ENCODE measurements at regions not wholly inside any gene's neighbourhood (a gene's known extent, or its start where the extent isn't known, plus 50 kb on each side); places are given as distances from the start of the nearest gene placed in this dataset.
"Not testable (repeated sequence)": the region's sequence is repeated elsewhere in the genome, so short reads cannot be mapped to it uniquely, and the experiment has no call there.

DNA sequence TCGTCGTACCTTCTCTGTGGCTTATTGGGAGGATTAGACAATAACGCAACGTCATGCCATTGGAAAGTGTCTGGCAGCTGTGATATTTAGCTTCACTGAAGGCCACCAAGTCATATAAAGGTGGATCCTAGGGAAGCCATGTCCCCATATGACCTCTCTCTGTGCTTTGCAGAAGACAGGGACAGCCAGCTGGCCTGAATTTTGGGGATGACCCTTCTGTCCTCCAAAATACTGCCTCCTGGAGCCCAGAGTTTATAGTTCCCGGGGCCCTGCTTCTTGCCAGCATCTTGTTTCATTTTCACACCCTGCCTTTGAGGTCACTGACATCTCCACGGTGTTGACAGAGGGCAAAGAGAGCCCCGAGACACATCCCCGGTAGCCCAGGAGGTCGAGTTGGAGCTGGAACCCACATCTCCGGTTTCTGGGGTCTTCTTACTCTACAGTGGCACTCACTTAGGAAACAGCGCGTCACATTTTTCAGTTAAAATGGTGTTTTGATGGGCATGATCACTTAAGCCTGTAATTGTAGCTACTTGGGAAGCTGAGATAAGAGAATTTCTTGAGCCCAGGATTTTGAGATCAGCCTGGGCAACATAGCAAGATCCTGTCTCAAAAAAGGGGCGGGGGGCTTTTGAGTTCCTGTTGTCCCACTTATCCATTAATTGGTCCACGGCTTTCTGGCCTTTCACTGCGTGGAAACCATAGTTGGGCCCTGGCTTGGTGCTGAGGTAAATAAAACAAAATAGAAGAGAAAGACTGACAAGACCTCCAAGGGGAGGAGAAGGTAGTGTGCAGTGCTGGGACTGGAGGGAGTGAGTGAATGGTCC lies 101.1 kb downstream of the DDX1 start:
- FAIRE-seq (no peak), DNase-seq (ENCODE audit: insufficient read length) (no peak)
- TF ChIP-seq TAF1 (IDR thresholded peaks at IDR 0.05; ENCODE audit: borderline replicate concordance, low read depth, low read length) = no peak
- TF ChIP-seq POLR2AphosphoS5 (IDR thresholded peaks at IDR 0.05; ENCODE audit: low read depth, low read length) = no peak
- TF ChIP-seq POLR2A (IDR thresholded peaks at IDR 0.05; ENCODE audit: low read depth, low read length) = no peak

DNA sequence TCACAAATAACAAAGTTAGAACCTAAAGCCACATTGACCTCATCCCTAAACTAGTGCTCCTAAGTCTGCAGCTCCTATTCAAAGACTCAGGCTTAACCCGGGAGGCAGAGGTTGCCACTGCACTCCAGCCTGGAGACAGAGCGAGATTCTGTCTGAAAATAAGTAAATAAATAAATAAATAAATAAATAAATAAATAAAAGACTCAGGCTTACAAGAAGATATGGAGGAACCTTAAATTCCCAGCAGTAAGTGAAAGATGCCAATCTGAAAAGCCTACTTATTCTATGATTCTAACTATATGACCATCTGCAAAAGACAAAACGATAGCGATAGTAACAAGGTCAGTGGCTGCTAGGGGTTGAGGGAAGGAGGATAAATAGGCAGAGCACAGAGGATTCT lies 101.7 kb downstream of the DDX1 start:
- DNase-seq (ENCODE audit: insufficient read length) = no peak
- FAIRE-seq = no peak
- no peak for TF ChIP-seq POLR2AphosphoS5 (IDR thresholded peaks at IDR 0.05; ENCODE audit: low read depth, low read length)
- no peak for TF ChIP-seq POLR2A (IDR thresholded peaks at IDR 0.05; ENCODE audit: low read depth, low read length)
- TF ChIP-seq TAF1 (IDR thresholded peaks at IDR 0.05; ENCODE audit: borderline replicate concordance, low read depth, low read length) = no peak

DNA sequence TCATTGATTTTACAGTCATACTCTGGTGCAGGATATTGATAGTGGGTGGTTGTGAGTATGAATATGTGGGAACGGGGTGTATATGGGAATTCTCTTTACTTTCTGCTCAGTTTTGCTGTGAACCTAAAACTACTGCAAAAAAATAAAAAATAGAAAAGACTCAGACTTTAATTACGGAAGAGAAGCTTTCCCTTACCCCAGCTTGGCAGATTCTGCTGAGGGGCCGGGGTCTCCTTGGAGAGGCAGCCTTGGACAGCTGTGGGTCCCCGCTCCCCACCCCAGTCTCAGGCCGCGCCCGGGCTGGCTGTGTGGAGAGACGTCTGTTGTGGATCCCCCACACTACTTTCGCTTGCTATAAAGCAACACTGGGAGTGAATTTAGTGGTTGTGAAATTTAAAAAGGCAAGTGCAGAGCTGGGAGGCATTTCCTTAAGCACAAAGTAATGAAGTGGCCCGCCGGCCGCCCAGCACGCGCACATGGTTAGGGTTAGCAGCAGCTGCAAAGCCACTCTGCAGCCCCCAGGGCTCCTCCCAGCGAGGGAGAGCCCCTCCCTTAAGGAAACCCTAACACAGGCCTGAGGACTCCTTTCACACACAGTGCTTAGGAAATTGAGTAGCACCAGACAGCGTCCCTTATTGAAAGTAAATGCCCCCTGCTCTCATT lies 102.4 kb downstream of the DDX1 start:
- DNase-seq (ENCODE audit: insufficient read length) (no peak), FAIRE-seq (no peak)
- TF ChIP-seq POLR2A (IDR thresholded peaks at IDR 0.05; ENCODE audit: low read depth, low read length) = no peak
- TF ChIP-seq POLR2AphosphoS5 (IDR thresholded peaks at IDR 0.05; ENCODE audit: low read depth, low read length) = no peak
- no peak for TF ChIP-seq TAF1 (IDR thresholded peaks at IDR 0.05; ENCODE audit: borderline replicate concordance, low read depth, low read length)

DNA sequence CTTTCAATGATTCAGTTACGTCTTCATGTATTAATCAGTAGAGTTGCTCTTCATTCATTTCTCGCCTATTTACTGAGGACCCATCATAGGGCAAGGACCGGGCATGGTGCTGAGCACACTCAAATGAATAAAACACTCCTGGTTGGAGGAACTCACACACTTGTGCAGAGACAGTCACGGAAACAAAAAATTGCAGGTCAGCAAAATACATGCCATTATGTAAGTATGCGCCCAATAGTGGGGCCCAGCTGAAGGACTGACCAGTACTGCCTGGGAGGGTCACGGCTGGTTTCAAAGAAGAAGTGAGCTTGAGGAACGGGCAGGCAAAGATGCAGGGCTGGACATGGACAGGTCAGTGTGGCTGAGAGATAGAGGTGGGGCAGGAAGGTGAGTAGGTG lies 102.9 kb downstream of the DDX1 start:
- no peak for FAIRE-seq
- TF ChIP-seq POLR2AphosphoS5 (IDR thresholded peaks at IDR 0.05; ENCODE audit: low read depth, low read length) (no peak), POLR2A (IDR thresholded peaks at IDR 0.05; ENCODE audit: low read depth, low read length) (no peak), TAF1 (IDR thresholded peaks at IDR 0.05; ENCODE audit: borderline replicate concordance, low read depth, low read length) (no peak)
- no peak for DNase-seq (ENCODE audit: insufficient read length)

DNA sequence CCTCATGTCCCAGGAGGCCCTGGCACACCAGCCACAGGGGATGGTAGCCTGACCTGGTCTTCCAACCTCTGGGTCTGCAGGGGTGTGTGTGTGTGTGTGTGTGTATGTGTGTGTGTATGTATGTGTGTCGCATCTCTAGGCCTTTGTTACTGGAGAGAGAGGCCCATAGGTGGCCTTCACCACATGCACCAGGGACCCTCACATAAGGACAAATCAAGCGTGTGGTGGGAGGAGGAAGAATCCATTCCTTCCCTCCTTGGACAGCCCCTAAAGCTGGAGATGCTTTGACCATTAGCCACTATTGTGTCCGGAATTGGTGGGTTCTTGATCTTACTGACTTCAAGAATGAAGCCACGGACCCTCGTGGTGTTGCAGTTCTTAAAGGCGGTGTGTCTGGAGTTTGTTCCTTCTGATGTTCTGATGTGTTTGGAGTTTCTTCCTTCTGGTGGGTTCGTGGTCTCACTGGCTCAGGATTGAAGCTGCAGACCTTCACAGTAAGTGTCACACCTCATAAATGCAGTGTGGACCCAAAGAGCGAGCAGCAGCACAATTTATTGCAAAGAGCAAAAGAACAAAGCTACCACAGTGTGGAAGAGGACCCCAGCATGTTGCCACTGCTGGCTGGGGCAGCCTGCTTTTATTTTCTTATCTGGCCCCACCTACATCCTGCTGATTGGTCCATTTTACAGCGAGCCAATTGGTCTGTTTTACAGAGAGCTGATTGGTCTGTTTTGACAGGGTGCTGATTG lies 104.1 kb downstream of the DDX1 start:
- TF ChIP-seq POLR2AphosphoS5 (IDR thresholded peaks at IDR 0.05; ENCODE audit: low read depth, low read length) = no peak
- no peak for TF ChIP-seq POLR2A (IDR thresholded peaks at IDR 0.05; ENCODE audit: low read depth, low read length)
- no peak for TF ChIP-seq TAF1 (IDR thresholded peaks at IDR 0.05; ENCODE audit: borderline replicate concordance, low read depth, low read length)
- DNase-seq (ENCODE audit: insufficient read length) (no peak), FAIRE-seq (no peak)

DNA sequence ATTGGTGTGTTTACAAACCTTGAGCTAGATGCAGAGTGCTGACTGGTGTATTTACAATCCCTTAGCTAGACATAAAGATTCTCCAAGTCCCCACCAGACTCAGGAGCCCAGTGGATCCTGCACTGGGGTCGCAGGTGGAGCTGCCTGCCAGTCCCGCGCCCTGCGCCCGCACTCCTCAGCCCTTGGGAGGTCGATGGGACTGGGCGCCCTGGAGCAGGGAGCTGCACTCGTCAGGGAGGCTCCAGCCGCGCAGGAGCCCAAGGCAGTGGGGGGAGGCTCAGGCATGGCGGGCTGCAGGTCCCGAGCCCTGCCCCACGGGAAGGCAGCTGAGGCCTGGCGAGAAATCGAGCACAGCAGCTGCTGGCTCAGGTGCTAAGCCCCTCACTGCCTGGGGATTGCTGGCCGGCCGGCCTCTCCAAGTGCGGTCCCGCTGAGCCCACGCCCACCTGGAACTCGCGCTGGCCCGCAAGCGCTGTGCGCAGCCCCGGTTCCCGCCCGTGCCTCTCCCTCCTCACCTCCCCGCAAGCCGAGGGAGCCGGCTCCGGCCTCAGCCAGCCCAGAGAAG lies 105.0 kb downstream of the DDX1 start:
- not testable (repeated sequence) for DNase-seq (ENCODE audit: insufficient read length); FAIRE-seq

DNA sequence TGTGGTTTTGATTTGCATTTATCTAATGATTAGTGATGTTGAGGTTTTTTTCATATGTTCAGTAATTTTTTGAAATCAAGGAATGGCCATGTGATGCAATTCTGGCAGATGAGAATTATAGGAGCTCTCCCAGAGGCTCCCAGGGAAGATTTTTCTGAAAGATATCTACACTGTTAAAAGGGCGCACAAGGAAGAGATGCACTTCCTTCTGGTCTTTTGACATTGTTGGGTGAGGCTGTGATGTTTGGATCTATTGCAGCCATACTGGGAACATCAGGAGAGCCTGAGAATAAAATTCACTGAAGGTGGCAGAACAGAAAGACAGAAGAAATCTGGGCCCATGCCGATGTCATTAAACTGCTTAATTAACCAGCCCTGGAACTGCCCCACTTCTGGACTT lies 108.5 kb downstream of the DDX1 start:
- no peak for FAIRE-seq
- no peak for DNase-seq (ENCODE audit: insufficient read length)
- TF ChIP-seq POLR2A (IDR thresholded peaks at IDR 0.05; ENCODE audit: low read depth, low read length) (no peak), TAF1 (IDR thresholded peaks at IDR 0.05; ENCODE audit: borderline replicate concordance, low read depth, low read length) (no peak), POLR2AphosphoS5 (IDR thresholded peaks at IDR 0.05; ENCODE audit: low read depth, low read length) (no peak)

DNA sequence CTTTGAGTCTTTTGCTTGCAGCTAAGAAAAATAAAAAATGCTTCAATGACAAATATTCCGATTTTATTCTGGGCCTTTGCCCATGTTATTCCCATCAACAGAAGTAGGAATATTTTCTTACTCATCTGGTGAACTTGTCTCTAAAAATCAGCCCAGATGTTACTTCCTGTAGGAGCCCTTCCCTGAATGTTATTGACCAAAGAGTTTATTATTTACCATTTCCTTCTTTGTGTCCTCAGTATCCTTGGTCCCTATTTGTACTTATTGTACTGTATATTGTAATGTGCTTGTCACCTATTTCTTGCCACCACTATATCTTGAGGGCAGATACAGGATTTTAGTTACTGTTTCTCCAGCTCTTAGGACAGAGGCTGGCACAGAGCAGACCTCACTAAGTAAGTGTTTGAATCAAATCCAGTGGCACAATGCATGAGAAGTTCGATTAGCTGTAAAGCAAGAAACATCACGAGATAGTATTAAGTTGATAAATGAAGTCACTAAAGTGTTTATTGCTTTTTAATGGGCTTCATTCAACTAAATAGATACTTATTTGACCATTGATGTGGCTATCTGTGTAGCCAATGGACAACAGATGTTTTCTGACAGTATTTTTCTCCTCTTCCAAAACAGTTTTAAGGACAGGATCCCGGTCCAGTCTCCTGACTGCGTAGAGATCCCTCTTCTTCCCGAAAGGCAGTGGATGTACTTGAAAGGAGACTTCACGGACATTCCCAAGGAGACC lies 109.1 kb downstream of the DDX1 start:
- FAIRE-seq (no peak), DNase-seq (ENCODE audit: insufficient read length) (no peak)
- TF ChIP-seq POLR2A (IDR thresholded peaks at IDR 0.05; ENCODE audit: low read depth, low read length) (no peak), TAF1 (IDR thresholded peaks at IDR 0.05; ENCODE audit: borderline replicate concordance, low read depth, low read length) (no peak), POLR2AphosphoS5 (IDR thresholded peaks at IDR 0.05; ENCODE audit: low read depth, low read length) (no peak)

DNA sequence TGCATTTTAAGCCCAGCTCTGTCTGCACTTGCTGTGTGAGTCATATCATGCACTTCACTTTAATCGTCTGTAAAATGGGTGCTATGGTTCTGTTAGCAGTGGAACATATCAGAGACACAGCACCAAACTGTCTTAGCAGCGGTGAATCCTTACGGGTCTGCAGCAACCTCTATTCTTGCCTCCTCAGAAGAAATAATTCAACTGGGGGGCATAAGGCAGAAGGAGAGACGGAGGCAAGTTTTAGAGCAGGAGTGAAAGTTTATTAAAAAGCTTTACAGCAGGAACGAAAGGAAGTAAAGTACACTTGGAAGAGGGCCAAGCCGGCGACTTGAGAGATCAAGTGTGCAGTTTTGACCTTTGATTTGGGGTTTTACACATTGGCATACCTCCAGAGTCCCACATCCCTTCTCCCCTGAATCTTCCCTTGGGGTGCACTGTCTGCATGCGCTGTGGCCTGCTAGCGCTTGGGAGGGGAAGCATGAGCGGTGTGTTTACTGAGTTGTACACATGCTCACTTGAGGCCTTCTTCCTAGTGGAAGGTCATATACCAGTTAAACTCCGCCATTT lies 109.8 kb downstream of the DDX1 start:
- FAIRE-seq (no peak), DNase-seq (ENCODE audit: insufficient read length) (no peak)
- no peak for TF ChIP-seq POLR2AphosphoS5 (IDR thresholded peaks at IDR 0.05; ENCODE audit: low read depth, low read length)
- no peak for TF ChIP-seq TAF1 (IDR thresholded peaks at IDR 0.05; ENCODE audit: borderline replicate concordance, low read depth, low read length)
- no peak for TF ChIP-seq POLR2A (IDR thresholded peaks at IDR 0.05; ENCODE audit: low read depth, low read length)

DNA sequence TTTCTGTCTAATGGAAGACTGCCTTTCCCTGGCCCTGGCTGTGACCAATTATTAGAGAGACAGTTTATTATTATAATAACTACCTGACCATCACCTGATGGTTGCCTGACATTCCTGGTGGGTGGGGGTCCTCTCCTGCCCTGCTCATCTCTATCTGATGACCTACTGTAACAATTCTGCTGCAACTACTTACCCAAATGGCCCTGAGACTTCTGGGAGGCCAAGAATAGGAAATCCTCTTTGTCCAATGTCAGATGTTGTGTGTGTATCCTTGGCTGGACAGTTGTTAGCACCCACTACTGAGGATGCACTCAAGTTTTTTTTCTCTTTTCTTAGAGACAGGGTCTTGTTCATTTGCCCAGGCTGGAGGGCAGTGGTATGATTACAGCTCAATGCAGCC lies 110.3 kb downstream of the DDX1 start:
- FAIRE-seq = no peak
- no peak for TF ChIP-seq POLR2AphosphoS5 (IDR thresholded peaks at IDR 0.05; ENCODE audit: low read depth, low read length)
- TF ChIP-seq POLR2A (IDR thresholded peaks at IDR 0.05; ENCODE audit: low read depth, low read length) = no peak
- no peak for TF ChIP-seq TAF1 (IDR thresholded peaks at IDR 0.05; ENCODE audit: borderline replicate concordance, low read depth, low read length)
- DNase-seq (ENCODE audit: insufficient read length) = no peak

DNA sequence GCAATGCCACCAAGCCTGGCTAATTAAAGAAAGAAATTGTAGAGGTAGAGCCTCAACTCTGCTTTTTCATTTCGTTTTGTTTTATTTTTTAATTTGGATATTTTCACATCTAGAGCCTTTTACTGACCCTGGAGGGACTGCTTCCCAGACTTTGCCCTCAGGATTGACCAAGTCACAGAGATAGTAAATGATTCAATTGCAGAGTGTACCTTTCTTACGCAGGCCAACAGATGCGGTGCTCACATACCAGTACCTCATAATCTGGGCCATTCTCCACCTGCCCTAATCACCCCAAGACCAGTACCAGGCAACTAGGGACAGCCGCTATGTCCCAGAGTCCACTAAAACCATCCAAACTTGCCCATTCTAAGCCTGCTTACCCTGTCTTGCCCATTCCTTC lies 110.8 kb downstream of the DDX1 start:
- no peak for TF ChIP-seq POLR2A (IDR thresholded peaks at IDR 0.05; ENCODE audit: low read depth, low read length)
- TF ChIP-seq POLR2AphosphoS5 (IDR thresholded peaks at IDR 0.05; ENCODE audit: low read depth, low read length) = no peak
- TF ChIP-seq TAF1 (IDR thresholded peaks at IDR 0.05; ENCODE audit: borderline replicate concordance, low read depth, low read length) = no peak
- FAIRE-seq (no peak), DNase-seq (ENCODE audit: insufficient read length) (no peak)

Data from GM12892 (cell line).